Fibroblast of lung (primary cell): ENCODE measurements at regions not wholly inside any gene's neighbourhood (a gene's known extent, or its start where the extent isn't known, plus 50 kb on each side); places are given as distances from the start of the nearest gene placed in this dataset.

Source experiments
- CTCF ChIP-seq, 2 donors: IDR thresholded peaks in 1 of 2; conservative IDR thresholded peaks in 1 of 2; 1 replicate in 1 of 2; 2 replicates in 1 of 2; pipeline ENCODE4 v1.5.1; 2011 to 2012; ENCODE audit warnings: low read length in 2 of 2, control low read depth in 1 of 2, inconsistent platforms in 1 of 2, low read depth in 1 of 2, mild to moderate bottlenecking in 1 of 2
- EZH2 ChIP-seq: IDR thresholded peaks from 2 replicates; pipeline ENCODE4 v1.5.1; 2012; ENCODE audit warnings: low read length, control low read depth, mild to moderate bottlenecking; ENCODE audit errors: missing control alignments

GRCh38 chr6:112697265-112697664 is 350.1 kb downstream of the RFPL4B start:
- TF ChIP-seq CTCF (conservative IDR thresholded peaks at IDR 0.05 in 1 of 2, IDR thresholded peaks at IDR 0.05 in 1 of 2; ENCODE audit: low read depth in 1 of 2, low read length in 2 of 2) (no peak), EZH2 (no peak)
